Gastroesophageal sphincter (tissue), 3 donors: ENCODE measurements at regions not wholly inside any gene's neighbourhood (a gene's known extent, or its start where the extent isn't known, plus 50 kb on each side); places are given as distances from the start of the nearest gene placed in this dataset.

Experiments used
- CTCF ChIP-seq, 4 experiments: fragments of 200-600 bp in 2 of 4; fragments of 450-650 bp in 2 of 4; sonication (generic) in 1 of 4; IDR thresholded peaks; one replicate each; pipeline ENCODE4 v1.5.1; 2017 to 2019; ENCODE audit warnings: antibody characterized with exemption in 4 of 4, mild to moderate bottlenecking in 2 of 4, moderate library complexity in 2 of 4
- EP300 ChIP-seq: sonication (generic); formaldehyde crosslinking; IDR thresholded peaks from one replicate; pipeline ENCODE4 v1.6.1; 2017; ENCODE audit warnings: antibody characterized with exemption, mild to moderate bottlenecking
- POLR2A ChIP-seq, 2 donors: fragments of 450-650 bp; IDR thresholded peaks; one replicate each; pipeline ENCODE4 v1.6.1; 2017; ENCODE audit warnings: antibody characterized with exemption in 2 of 2, mild to moderate bottlenecking in 2 of 2, moderate library complexity in 1 of 2
- POLR2AphosphoS5 ChIP-seq: sonication (generic); formaldehyde crosslinking; IDR thresholded peaks from one replicate; pipeline ENCODE4 v1.6.1; 2017; ENCODE audit warnings: antibody characterized with exemption

GRCh38 chr6:14489445-14489844 lies 371.9 kb downstream of the CD83 start:
- TF ChIP-seq CTCF (IDR thresholded peaks at IDR 0.05): no peak
- TF ChIP-seq POLR2AphosphoS5: no peak
- TF ChIP-seq POLR2A (IDR thresholded peaks at IDR 0.05): no peak
- no peak for TF ChIP-seq EP300
